ENCODE measurements at regions not wholly inside any gene's neighbourhood (a gene's known extent, or its start where the extent isn't known, plus 50 kb on each side); places are given as distances from the start of the nearest gene placed in this dataset.
A peak's percentile ranks its signal among the peaks of the same experiment; 100 is the strongest.

DNA sequence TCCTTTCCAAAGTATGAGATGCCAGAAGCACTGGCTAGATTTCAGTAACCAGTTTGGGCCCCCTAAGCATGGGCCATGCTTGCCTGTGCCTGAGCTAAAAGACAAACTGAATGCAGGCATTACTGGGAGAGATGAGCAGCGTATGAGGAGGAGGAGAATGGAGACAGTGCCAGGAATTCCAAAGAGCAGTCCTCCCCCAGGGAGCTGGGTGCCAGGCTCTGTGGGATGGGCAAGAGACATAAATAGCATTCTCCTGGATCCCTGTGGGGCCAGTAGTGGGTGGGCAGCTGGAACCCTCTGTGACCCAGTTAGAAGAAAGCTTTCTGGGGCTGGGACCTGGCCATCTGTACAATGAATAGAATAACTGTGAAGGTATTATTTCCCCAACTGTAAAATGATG is 235.6 kb downstream of the KCNA4 start:
- TF ChIP-seq, protein P1, sequence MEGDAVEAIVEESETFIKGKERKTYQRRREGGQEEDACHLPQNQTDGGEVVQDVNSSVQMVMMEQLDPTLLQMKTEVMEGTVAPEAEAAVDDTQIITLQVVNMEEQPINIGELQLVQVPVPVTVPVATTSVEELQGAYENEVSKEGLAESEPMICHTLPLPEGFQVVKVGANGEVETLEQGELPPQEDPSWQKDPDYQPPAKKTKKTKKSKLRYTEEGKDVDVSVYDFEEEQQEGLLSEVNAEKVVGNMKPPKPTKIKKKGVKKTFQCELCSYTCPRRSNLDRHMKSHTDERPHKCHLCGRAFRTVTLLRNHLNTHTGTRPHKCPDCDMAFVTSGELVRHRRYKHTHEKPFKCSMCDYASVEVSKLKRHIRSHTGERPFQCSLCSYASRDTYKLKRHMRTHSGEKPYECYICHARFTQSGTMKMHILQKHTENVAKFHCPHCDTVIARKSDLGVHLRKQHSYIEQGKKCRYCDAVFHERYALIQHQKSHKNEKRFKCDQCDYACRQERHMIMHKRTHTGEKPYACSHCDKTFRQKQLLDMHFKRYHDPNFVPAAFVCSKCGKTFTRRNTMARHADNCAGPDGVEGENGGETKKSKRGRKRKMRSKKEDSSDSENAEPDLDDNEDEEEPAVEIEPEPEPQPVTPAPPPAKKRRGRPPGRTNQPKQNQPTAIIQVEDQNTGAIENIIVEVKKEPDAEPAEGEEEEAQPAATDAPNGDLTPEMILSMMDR (IDR thresholded peaks at IDR 0.05): no peak
- Mint-ChIP-seq H3K9me3 (no peaks in the 10 kb centered on the region), H3K27ac (peak overlapping the region; percentile 53), H3K4me3 (no peak overlapping the region), H3K27me3 (ENCODE audit: low read depth, poor library complexity) (no peaks in the 10 kb centered on the region), H3K4me1 (peaks cover 6% of the 10 kb centered on the region), H3K36me3 (ENCODE audit: low read depth) (no peaks in the 10 kb centered on the region)
- DNase-seq: no peak

DNA sequence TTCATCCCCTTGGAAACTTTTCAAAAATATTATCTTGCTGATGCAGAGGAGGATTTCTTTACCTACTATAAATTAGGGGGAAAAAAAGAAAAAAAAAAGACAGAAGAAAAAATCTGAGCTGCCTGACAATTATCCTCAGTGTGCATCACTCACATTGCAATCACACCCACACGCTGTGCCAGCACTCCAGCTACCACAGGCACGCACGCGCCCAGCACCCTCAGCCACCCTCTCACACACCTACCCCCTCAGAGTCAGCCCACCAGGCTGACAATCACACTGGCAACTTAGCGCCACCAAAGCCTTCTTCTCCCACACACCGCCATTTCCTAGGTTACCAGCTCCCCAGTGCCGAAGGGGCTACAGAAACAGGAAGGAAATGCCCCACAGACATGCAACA is 236.1 kb downstream of the KCNA4 start:
- H3K27me3 Mint-ChIP-seq (ENCODE audit: low read depth, poor library complexity): no peaks in the 10 kb centered on the region
- TF ChIP-seq, protein P1 (IDR thresholded peaks at IDR 0.05): no peak
- H3K9me3 Mint-ChIP-seq: no peaks in the 10 kb centered on the region
- H3K27ac Mint-ChIP-seq: peak overlapping the region; percentile 53
- peaks cover 6% of the 10 kb centered on the region for H3K4me1 Mint-ChIP-seq
- no peaks in the 10 kb centered on the region for H3K36me3 Mint-ChIP-seq (ENCODE audit: low read depth)
- DNase-seq: no peak
- no peak overlapping the region for H3K4me3 Mint-ChIP-seq

DNA sequence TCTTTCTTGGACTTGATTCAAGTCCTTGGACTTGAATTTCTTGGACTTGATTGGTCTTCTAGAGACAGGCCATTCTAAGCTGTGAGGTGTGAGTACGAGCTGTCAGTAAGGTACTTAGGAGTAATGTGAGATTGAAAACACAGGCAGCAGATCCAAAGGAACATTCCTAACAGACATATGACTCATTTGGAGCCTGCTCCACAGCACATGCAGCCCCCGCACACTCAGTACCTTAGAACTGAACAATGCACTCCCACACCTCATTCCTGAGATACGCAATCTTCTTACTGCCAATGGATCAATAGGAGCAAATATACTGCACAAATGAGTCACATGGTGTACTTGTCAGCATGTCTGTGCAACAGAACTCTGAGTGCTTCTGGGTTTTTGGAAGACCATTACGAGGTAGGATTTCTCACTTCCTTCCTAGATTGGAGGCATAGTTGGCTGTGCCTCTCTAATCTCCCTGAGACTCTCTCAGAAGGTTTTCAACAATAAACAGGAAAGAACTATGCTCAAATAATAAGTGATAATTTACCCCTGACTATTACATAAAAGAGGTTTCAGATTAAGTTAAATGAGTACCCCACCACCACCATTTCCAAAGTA is 243.1 kb downstream of the KCNA4 start:
- H3K27ac Mint-ChIP-seq: no peak overlapping the region
- H3K4me3 Mint-ChIP-seq: no peak overlapping the region
- TF ChIP-seq, protein P1 (IDR thresholded peaks at IDR 0.05): no peak

DNA sequence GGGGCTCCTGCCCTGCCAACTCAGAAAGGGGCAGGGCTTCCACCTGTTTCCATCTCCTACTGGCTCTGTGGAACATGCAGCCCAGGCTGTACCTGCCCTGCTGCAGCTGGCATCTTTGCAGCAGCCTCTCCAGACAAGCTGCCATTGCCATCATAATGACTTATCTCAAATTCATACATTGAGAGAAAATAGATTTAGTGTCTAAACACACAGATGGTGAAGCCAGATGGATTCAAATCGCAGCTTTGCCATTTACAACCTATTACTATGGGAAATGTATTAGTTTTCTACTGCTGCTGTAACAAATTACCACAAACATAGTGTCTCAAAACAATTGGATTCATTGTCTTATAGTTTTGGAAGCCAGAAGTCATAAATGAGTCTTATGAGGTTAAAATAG is 260.0 kb downstream of the KCNA4 start:
- no peak overlapping the region for H3K4me3 Mint-ChIP-seq

More for the DNA sequence above, 243.1 kb downstream of the KCNA4 start:
- DNase-seq: no peak
- Mint-ChIP-seq H3K27me3 (ENCODE audit: low read depth, poor library complexity) (peaks cover 4% of the 10 kb centered on the region), H3K36me3 (ENCODE audit: low read depth) (no peaks in the 10 kb centered on the region), H3K9me3 (peaks cover 15% of the 10 kb centered on the region), H3K4me1 (no peaks in the 10 kb centered on the region)

DNA sequence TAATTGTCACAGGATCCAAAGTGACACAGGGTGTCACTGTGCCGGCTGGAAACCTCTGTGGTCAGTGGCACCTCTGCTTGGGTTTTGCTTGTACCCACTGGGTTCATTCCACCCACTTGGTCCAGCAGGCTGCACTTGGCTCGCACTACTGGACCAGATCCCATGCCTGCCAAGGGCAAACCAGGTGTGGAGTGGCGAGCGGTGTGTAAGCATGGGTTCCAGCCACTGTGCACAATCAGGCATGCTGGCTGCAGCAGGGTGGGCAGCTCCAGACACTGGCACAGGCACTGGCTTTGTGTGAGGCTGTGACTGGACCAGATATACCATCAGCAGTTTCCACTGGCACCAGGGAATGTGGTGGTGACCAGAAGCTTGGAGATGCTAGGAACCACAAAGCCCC is 261.4 kb downstream of the KCNA4 start:
- Mint-ChIP-seq H3K4me3 (no peak overlapping the region), H3K27me3 (ENCODE audit: low read depth, poor library complexity) (no peaks in the 10 kb centered on the region), H3K4me1 (no peaks in the 10 kb centered on the region), H3K36me3 (ENCODE audit: low read depth) (no peaks in the 10 kb centered on the region), H3K9me3 (peaks cover 5% of the 10 kb centered on the region), H3K27ac (no peak overlapping the region)
- TF ChIP-seq, protein P1 (IDR thresholded peaks at IDR 0.05): no peak
- no peak for DNase-seq

More for the DNA sequence above, 260.0 kb downstream of the KCNA4 start:
- TF ChIP-seq, protein P1 (IDR thresholded peaks at IDR 0.05): no peak
- DNase-seq: no peak
- Mint-ChIP-seq H3K27ac (no peak overlapping the region), H3K4me1 (no peaks in the 10 kb centered on the region), H3K36me3 (ENCODE audit: low read depth) (no peaks in the 10 kb centered on the region), H3K27me3 (ENCODE audit: low read depth, poor library complexity) (no peaks in the 10 kb centered on the region), H3K9me3 (peaks cover 5% of the 10 kb centered on the region)

DNA sequence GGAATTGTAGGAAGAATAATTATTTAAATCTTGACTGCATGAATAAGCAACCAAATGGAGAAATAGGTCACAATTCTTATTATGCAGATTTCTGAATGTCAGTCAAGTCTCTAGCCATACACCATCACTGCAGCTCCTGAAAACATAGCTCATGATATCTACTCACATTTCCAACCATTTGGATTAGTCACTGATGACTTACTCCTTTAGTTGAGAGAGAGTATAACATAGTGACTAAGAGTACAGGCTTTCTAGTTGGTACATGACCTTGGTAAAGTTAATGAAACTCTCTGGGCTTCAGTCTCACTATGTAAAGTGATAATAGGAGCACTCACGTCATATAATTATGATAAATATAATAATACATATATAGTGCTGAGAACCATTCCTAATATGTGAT is 265.2 kb downstream of the KCNA4 start:
- Mint-ChIP-seq H3K4me1 (no peaks in the 10 kb centered on the region), H3K4me3 (no peak overlapping the region), H3K36me3 (ENCODE audit: low read depth) (no peaks in the 10 kb centered on the region), H3K9me3 (no peaks in the 10 kb centered on the region), H3K27me3 (ENCODE audit: low read depth, poor library complexity) (no peaks in the 10 kb centered on the region), H3K27ac (no peak overlapping the region)
- no peak for DNase-seq
- TF ChIP-seq, protein P1 (IDR thresholded peaks at IDR 0.05): no peak

All from nephron progenitor cell (in vitro differentiated cells).